CD4-positive, alpha-beta T cell treated with Interleukin-1 beta for 1 hour (primary cell): ENCODE measurements at regions not wholly inside any gene's neighbourhood (a gene's known extent, or its start where the extent isn't known, plus 50 kb on each side); places are given as distances from the start of the nearest gene placed in this dataset.
A peak's percentile ranks its signal among the peaks of the same experiment; 100 is the strongest.
"Not testable (repeated sequence)": the region's sequence is repeated elsewhere in the genome, so short reads cannot be mapped to it uniquely, and the experiment has no call there.

Source experiments
- DNase-seq, 2 donors: peaks; one replicate each; pipeline ENCODE4 v3.0.0-alpha.2; 2020 to 2022

GRCh38 chr10:45056806-45057205 lies 56.1 kb downstream of the ZNF22 start:
- not testable (repeated sequence) for DNase-seq

GRCh38 chr10:45058580-45058979 lies 57.9 kb downstream of the ZNF22 start:
- peak in 1 of 2 donors; percentile 4 for DNase-seq

GRCh38 chr10:45058992-45059561 lies 58.4 kb downstream of the ZNF22 start:
- DNase-seq, result no peak

- DNase-seq, result no peak
Observed at GRCh38 chr10:45059632-45060031, 58.9 kb downstream of the ZNF22 start.

- no peak for DNase-seq
Observed at GRCh38 chr10:45061982-45062381, 61.3 kb downstream of the ZNF22 start.

DNA sequence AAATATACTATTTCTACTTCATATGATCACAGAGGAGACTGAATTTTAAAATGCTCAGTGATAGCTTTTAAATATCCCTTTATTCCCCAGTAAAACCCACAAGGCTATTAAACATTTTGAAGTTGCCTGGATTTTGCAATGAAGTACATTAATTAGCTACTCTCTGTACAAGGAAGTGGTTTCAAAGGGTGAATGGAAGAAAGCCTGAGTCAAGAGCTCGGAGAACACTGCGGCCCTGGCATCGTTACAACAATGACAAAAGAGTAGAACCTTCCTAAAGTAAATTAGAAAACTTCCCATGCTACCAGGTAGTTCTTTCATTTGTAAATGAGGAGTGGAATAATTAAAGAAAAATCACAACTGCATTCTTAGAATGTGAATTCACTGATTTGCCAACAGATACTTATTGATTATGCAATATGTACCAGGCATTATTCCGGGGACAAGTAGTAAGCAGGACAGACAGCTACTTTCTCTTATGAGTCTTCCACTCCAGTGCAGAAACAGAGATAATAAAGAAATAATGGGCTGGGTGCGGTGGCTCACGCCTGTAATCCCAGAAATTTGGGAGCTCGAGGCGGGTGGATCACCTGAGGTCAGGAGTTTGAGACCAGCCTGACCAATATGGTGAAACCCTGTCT lies 63.0 kb downstream of the ZNF22 start:
- no peak for DNase-seq

DNA sequence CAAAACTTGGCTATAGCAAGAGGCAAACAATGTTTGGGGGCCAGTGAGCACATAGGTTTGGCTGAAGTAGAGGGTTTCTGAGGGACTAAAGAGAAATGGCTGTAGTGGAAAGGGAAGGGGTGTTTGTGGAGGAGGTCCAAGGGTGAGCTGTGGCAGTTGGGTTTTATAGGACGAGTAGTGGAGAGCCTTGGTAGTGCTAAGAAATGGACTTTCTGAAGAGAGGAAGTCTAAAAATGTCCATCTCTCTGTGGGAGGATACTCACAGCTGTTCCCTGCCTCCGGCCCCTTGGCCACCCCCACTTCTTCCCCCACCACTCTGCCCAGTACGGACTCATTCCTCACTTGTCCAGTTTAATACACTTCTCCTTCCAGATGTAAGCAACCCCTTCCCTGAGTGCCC lies 64.3 kb downstream of the ZNF22 start:
- no peak for DNase-seq

DNA sequence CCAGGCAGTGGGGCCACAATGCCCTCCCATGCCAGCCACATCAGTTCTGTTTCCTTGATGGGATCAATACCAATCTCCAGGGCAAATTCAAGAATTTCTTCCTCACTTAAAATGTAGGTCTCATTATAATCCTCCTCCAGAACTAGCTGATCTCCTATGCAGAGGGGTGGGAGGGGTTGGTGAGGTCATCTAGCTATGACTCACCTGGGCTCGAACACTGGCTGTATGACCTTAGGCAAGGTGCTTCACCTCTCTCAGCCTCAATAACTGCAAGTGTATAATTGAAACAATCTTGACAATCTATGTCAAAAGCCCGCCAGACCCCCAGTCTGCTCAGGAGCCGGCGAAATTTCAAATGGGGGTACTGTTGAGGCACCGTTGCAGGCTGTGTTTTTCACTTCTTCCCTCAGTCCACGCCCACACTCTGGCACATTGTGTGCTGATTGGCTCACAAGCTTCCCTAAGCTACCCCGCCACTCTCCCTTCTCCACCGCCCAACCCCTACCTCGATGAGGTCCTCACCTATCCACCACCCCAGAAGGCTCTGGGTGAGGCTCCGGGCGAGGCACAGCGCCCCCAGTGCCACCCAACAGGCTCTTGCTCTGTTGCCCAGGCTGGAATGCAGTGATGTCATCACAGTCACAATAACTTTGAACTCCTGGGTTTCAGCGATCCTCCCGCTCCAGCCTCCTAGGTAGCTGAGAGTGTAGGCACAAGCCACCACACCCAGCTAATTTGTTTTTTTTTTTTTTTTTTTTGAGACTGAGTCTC lies 70.5 kb downstream of the ZNF22 start:
- no peak for DNase-seq

- DNase-seq, result no peak
Observed at GRCh38 chr10:45075216-45075615, 74.5 kb downstream of the ZNF22 start.

- DNase-seq, result no peak
Observed at GRCh38 chr10:45075826-45076380, 75.2 kb downstream of the ZNF22 start.

DNA sequence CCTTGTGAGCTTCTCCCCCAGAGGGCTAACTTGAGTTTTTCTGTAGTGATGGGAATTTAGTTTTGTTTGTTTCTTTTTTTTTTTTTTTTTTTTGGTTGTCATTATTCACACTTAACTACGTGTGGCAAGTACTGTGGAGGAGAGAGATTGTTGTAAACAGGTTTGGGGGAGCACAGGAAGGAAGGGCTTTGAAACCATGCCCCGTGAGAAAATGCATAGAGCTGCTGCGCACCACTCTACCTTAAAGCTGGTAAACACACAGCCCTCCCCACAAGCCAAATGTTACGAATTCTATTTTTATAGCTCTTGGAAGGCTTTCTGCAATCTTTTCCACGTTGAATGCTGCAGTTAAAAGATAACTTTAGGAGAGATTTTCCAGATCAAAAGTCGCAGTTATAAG lies 76.2 kb downstream of the ZNF22 start:
- DNase-seq, result peak; percentile 2 to 8

DNA sequence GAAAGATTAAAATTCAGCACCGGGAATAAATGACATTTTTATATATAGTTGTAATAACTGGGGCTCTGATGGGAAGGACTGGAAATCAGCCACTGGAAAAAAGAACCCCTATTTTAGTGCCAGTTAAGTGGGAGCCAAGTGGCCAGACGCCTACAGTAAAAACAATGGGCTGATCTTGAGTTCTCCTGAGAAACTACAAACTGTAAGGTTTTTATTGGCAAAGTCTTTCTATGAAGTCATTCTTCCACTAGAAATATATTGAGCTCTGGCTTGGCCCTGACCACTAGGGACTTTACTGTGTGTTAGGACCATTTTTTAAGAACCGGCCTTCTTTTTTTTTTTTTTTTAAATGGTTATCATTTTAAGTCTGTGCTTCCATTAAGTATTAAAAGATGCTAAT lies 79.6 kb downstream of the ZNF22 start:
- no peak for DNase-seq

DNA sequence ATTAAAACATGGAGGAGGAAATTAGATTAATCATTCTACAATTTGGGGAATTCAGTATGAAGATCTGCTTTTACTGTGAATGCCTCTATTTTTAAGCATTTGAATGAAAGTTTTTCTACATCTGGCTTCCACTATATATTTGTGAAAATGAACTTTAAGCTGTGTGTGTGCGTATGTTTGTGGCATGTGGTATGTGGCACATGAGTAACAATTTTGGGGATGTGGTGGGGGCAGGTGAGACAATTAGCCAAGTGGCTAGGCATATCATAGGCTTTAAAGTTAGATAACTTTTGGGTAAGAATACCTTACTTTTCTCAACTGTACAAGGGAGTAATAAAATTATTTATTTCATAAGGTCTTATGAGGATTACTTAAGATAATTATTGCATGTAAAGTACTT lies 81.5 kb downstream of the ZNF22 start:
- DNase-seq, result no peak

- no peak for DNase-seq
Observed at GRCh38 chr10:45091968-45092367, 91.2 kb downstream of the ZNF22 start.

DNA sequence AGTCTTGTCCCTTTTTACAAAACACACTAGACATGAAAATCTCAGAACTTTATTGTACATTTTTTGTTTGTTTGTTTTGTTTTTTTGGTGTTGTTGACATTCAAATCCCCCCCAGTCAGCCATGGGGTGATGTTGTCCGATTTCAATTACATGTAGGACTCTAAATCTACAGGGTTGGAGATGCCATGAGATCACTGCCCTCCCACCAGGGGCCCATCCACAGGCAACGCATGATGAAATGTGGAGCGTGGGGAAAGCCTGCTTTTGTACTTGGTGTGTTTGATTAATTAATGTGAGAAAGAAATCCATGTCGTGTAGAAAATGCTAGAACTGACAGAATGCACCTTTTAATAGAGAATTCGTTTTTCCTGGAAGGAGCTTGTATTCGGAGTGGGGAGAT lies 93.2 kb downstream of the ZNF22 start:
- no peak for DNase-seq

DNA sequence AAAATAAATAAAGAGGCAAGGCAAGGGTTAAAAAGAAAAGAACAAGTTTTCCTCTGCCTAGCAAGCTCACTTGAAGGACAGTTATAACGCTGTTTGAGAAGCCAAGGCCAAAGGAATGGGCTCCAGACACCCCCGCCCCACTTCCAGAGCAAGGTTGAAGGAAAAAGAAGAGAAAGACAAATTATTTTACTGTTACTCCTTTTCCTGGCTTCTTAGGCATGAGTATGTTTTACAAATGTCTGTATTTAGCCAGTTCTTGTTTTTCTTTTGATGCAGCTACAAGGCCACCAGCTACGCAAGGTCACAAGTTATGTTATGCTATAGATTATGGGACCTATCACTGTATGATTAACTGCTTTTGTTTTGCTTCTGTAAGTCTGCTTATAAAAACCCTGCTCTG lies 94.6 kb downstream of the ZNF22 start:
- no peak for DNase-seq

DNA sequence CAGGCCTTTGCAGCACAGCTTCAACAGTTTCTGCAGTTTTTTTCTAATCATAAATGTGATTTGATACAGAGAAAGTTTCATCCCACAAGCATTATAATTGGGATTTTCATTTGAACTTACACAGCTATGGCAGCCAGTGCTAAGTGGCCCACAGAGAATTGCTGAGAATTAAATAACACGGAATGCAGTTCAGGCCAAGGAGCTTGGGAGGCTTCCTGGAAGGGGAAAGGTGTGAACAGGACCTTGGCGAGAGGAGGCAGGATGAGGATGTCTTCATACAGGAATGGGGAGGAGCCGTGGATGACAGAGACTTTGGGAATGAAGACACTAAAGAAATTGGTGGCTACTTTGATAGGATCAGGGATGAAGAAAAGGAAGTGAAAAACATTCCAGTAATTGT lies 95.3 kb downstream of the ZNF22 start:
- DNase-seq, result no peak

GRCh38 chr10:45100429-45100828 lies 99.7 kb downstream of the ZNF22 start:
- DNase-seq, result no peak

GRCh38 chr10:45104674-45105073 lies 104.0 kb downstream of the ZNF22 start:
- DNase-seq, result no peak

DNA sequence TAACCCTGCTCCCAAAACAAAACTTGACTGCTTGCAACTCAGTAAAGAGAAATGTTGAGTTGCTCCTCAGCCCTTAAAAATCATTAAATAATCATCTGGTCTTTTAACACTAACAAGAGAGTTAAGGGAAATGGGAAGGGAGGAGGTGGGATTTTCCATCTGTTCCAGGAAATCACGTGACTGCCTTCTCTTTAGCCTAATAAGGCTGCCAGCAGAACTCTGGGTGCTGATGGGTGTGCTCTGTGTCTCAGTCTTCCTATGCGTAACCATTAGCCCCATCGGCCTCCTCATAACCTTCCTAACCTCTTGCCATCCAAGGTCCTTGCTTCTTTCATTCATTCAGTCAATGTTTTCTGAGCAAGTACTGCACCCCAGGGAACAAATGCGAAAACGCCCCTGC lies 104.6 kb downstream of the ZNF22 start:
- DNase-seq, result not testable (repeated sequence)

- no peak for DNase-seq
Observed at GRCh38 chr10:45106236-45106856, 105.6 kb downstream of the ZNF22 start.

- DNase-seq, result no peak
Observed at GRCh38 chr10:45111509-45111908, 110.8 kb downstream of the ZNF22 start.

GRCh38 chr10:45117940-45118339 lies 117.2 kb downstream of the ZNF22 start:
- DNase-seq, result not testable (repeated sequence)

- no peak for DNase-seq
Observed at GRCh38 chr10:45118929-45119328, 118.2 kb downstream of the ZNF22 start.
